ENCODE measurements at regions not wholly inside any gene's neighbourhood (a gene's known extent, or its start where the extent isn't known, plus 50 kb on each side); places are given as distances from the start of the nearest gene placed in this dataset.
"Not testable (repeated sequence)": the region's sequence is repeated elsewhere in the genome, so short reads cannot be mapped to it uniquely, and the experiment has no call there.

GRCh38 chr1:82139751-82140468 lies 339.2 kb downstream of the ADGRL2 start:
- Histone ChIP-seq H3K27ac (no peak overlapping the region), H3K4me3 (no peak overlapping the region)
- no peak for DNase-seq (ENCODE audit: low spot score)
- TF ChIP-seq CTCF (IDR thresholded peaks at IDR 0.05), result no peak

GRCh38 chr1:82136351-82136750 lies 335.6 kb downstream of the ADGRL2 start:
- not testable (repeated sequence) for H3K4me3 ChIP-seq; DNase-seq (ENCODE audit: low spot score); H3K27ac ChIP-seq

- no peak for TF ChIP-seq CTCF (IDR thresholded peaks at IDR 0.05)
- H3K27ac ChIP-seq, result no peak overlapping the region
- H3K4me3 ChIP-seq, result no peak overlapping the region
- no peak for DNase-seq (ENCODE audit: low spot score)
These were observed 325.1 kb downstream of the ADGRL2 start for GRCh38 chr1:82125866-82126265.

GRCh38 chr1:82125119-82125518 lies 324.4 kb downstream of the ADGRL2 start:
- Histone ChIP-seq H3K4me3 (no peak overlapping the region), H3K27ac (no peak overlapping the region)
- DNase-seq (ENCODE audit: low spot score), result no peak
- TF ChIP-seq CTCF (IDR thresholded peaks at IDR 0.05), result no peak

GRCh38 chr1:82121421-82121820 lies 320.7 kb downstream of the ADGRL2 start:
- Histone ChIP-seq H3K4me3 (no peak overlapping the region), H3K27ac (no peak overlapping the region)
- no peak for TF ChIP-seq CTCF (IDR thresholded peaks at IDR 0.05)
- no peak for DNase-seq (ENCODE audit: low spot score)

- no peak for TF ChIP-seq CTCF (IDR thresholded peaks at IDR 0.05)
- H3K4me3 ChIP-seq, result no peak overlapping the region
- no peak overlapping the region for H3K27ac ChIP-seq
- no peak for DNase-seq (ENCODE audit: low spot score)
These were observed 315.4 kb downstream of the ADGRL2 start for GRCh38 chr1:82116105-82116504.

- no peak overlapping the region for H3K27ac ChIP-seq
- TF ChIP-seq CTCF (IDR thresholded peaks at IDR 0.05), result no peak
These were observed 314.2 kb downstream of the ADGRL2 start for GRCh38 chr1:82114887-82115286.

More at GRCh38 chr1:82114887-82115286, 314.2 kb downstream of the ADGRL2 start:
- H3K4me3 ChIP-seq, result no peak overlapping the region
- DNase-seq (ENCODE audit: low spot score), result no peak

Data from coronary artery (tissue), 2 donors.